GM19438 (cell line): ENCODE measurements at regions not wholly inside any gene's neighbourhood (a gene's known extent, or its start where the extent isn't known, plus 50 kb on each side); places are given as distances from the start of the nearest gene placed in this dataset.

Experiments
- ATAC-seq: cut with Tn5 transposase; IDR thresholded peaks from one replicate; pipeline ENCODE4 v1.9.1; 2021; ENCODE audit warnings: low read depth; ENCODE audit not compliant: unreplicated experiment

GRCh38 chr12:124236625-124237031 lies 58.3 kb upstream of the RFLNA start:
- ATAC-seq = no peak

GRCh38 chr12:124238886-124239285 lies 56.0 kb upstream of the RFLNA start:
- ATAC-seq = no peak

- no peak for ATAC-seq
Observed at GRCh38 chr12:124240493-124240892, 54.4 kb upstream of the RFLNA start.

GRCh38 chr12:124241776-124242528 lies 52.9 kb upstream of the RFLNA start:
- ATAC-seq = no peak

GRCh38 chr12:124242529-124243065 lies 52.3 kb upstream of the RFLNA start:
- no peak for ATAC-seq

GRCh38 chr12:124243936-124244335 lies 51.0 kb upstream of the RFLNA start:
- ATAC-seq = no peak
